CD14-positive monocyte (primary cell): ENCODE measurements at regions not wholly inside any gene's neighbourhood (a gene's known extent, or its start where the extent isn't known, plus 50 kb on each side); places are given as distances from the start of the nearest gene placed in this dataset.

ENCODE experiments used
- DNase-seq, 3 donors: peaks; one replicate each; pipeline ENCODE4 v3.0.0-alpha.2; 2011 to 2022
- H2AFZ ChIP-seq: 2 replicates; pipeline ENCODE4 v1.6.0; 2012; ENCODE audit warnings: mild to moderate bottlenecking, low read depth, low read length, inconsistent platforms; ENCODE audit not compliant: insufficient read depth, poor library complexity, severe bottlenecking
- H3K27ac ChIP-seq, 2 donors: 1 replicate in 1 of 2; 2 replicates in 1 of 2; pipeline ENCODE4 v1.5.1; 2012 to 2013; ENCODE audit warnings: low read length in 2 of 2, control low read depth in 1 of 2, inconsistent platforms in 1 of 2, low read depth in 1 of 2, mild to moderate bottlenecking in 1 of 2
- H3K27me3 ChIP-seq, 2 donors: one replicate each; pipeline versions ENCODE4 v1.6.0 to v1.6.1; 2011 to 2013; ENCODE audit warnings: low read length in 2 of 2; ENCODE audit not compliant: control insufficient read depth in 2 of 2, insufficient read depth in 2 of 2
- H3K36me3 ChIP-seq, 2 donors: replicated peaks in 1 of 2; 1 replicate in 1 of 2; 2 replicates in 1 of 2; pipeline versions ENCODE4 v1.5.1 to v1.6.1; 2012 to 2013; ENCODE audit warnings: low read length in 2 of 2, control low read depth in 1 of 2, inconsistent platforms in 1 of 2, mild to moderate bottlenecking in 1 of 2; ENCODE audit not compliant: insufficient read depth in 2 of 2, control insufficient read depth in 1 of 2
- H3K4me1 ChIP-seq, 2 donors: 1 replicate in 1 of 2; 2 replicates in 1 of 2; pipeline versions ENCODE4 v1.5.1 to v1.6.1; 2012 to 2013; ENCODE audit warnings: low read length in 2 of 2, control low read depth in 1 of 2, inconsistent platforms in 1 of 2, mild to moderate bottlenecking in 1 of 2, moderate library complexity in 1 of 2; ENCODE audit not compliant: insufficient read depth in 2 of 2, control insufficient read depth in 1 of 2
- H3K4me2 ChIP-seq: replicated peaks from 2 replicates; pipeline ENCODE3; 2012; ENCODE audit warnings: low read length, moderate library complexity, mild to moderate bottlenecking; ENCODE audit not compliant: poor library complexity, severe bottlenecking; ENCODE audit errors: extremely low read depth
- H3K4me3 ChIP-seq, 3 experiments: fragments of 200-600 bp in 1 of 3; sonication (generic) in 1 of 3; replicated peaks in 1 of 3; 1 replicate in 2 of 3; 2 replicates in 1 of 3; pipeline ENCODE4 v1.5.1; 2011 to 2013; ENCODE audit warnings: low read length in 3 of 3, mild to moderate bottlenecking in 3 of 3, control low read depth in 2 of 3, low read depth in 2 of 3, inconsistent platforms in 1 of 3, moderate library complexity in 1 of 3
- H3K79me2 ChIP-seq: 2 replicates; pipeline ENCODE4 v1.6.0; 2012; ENCODE audit warnings: mild to moderate bottlenecking, control low read depth, inconsistent platforms, low read length, moderate library complexity; ENCODE audit not compliant: insufficient read depth
- H3K9ac ChIP-seq: 2 replicates; pipeline ENCODE4 v1.6.0; 2017; ENCODE audit warnings: low read length, mild to moderate bottlenecking; ENCODE audit not compliant: insufficient read depth, poor library complexity, severe bottlenecking
- H3K9me3 ChIP-seq, 2 donors: replicated peaks in 1 of 2; 1 replicate in 1 of 2; 2 replicates in 1 of 2; pipeline versions ENCODE4 v1.5.1 to v1.6.1; 2012 to 2013; ENCODE audit warnings: low read length in 2 of 2, control low read depth in 1 of 2; ENCODE audit not compliant: control insufficient read depth in 1 of 2, insufficient read depth in 1 of 2
- H4K20me1 ChIP-seq: 2 replicates; pipeline ENCODE4 v1.6.0; 2012; ENCODE audit warnings: mild to moderate bottlenecking, low read length, control low read depth, moderate library complexity; ENCODE audit not compliant: insufficient read depth
- H3K27ac Mint-ChIP-seq, 7 donors: one replicate each; pipeline ENCODE4 v1.8.0; 2020; ENCODE audit warnings: mild to moderate bottlenecking in 7 of 7, mixed read lengths in 7 of 7, moderate library complexity in 6 of 7, inconsistent platforms in 2 of 7
- H3K27me3 Mint-ChIP-seq, 3 donors: one replicate each; pipeline ENCODE4 v1.8.0; 2021 to 2022; ENCODE audit warnings: low read depth in 3 of 3, mild to moderate bottlenecking in 3 of 3, mixed read lengths in 3 of 3, moderate library complexity in 3 of 3, inconsistent platforms in 1 of 3
- H3K36me3 Mint-ChIP-seq, 2 donors: one replicate each; pipeline ENCODE4 v1.8.0; 2020; ENCODE audit warnings: mixed read lengths in 2 of 2, inconsistent platforms in 1 of 2, mild to moderate bottlenecking in 1 of 2
- H3K4me1 Mint-ChIP-seq: one replicate; pipeline ENCODE4 v1.8.0; 2020; ENCODE audit warnings: mild to moderate bottlenecking, mixed read lengths
- H3K4me3 Mint-ChIP-seq, 2 donors: one replicate each; pipeline ENCODE4 v1.8.0; 2020; ENCODE audit warnings: mild to moderate bottlenecking in 2 of 2, mixed read lengths in 2 of 2, moderate library complexity in 1 of 2
- H3K9me3 Mint-ChIP-seq, 7 donors: one replicate each; pipeline ENCODE4 v1.8.0; 2020 to 2022; ENCODE audit warnings: mixed read lengths in 7 of 7, mild to moderate bottlenecking in 6 of 7, moderate library complexity in 6 of 7, inconsistent platforms in 2 of 7
- WGBS: methylation state at CpG from one replicate; pipeline ENCODE4 v1.1.5; 2013; ENCODE audit warnings: missing lambda C conversion rate; ENCODE audit not compliant: insufficient coverage; 5-methylcytosine and 5-hydroxymethylcytosine counted together
- intact Hi-C, 2 donors: fragments of 100-400 bp; cut with micrococcal nuclease; formaldehyde crosslinking; loops; one replicate each; pipeline versions ENCODE4 v1.15.0 to v1.15.1; 2023
- TF ChIP-seq, protein P1 (sequence below): fragments of 200-600 bp; IDR thresholded peaks from one replicate; pipeline ENCODE4 v1.8.0; 2022; ENCODE audit warnings: antibody characterized with exemption, mild to moderate bottlenecking

DNA sequence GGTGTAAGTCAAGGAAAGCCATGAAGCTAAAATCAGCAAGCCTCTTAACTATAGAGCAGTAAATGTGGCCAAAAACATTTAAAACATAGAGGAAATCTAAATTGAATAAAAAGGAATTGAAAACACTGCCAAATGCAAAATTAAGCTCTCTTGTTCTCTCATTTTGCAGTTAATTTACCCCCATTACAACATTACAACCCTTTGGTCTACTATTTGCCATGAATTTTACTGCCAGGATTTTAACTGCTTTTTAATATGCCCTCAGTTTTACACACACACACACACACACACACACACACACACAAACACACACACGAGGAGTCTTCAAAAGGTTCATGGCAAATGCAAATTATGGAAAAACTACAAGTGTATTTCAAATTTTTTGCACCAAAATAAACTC is 91.4 kb upstream of the ACO1 start:
- Histone ChIP-seq H3K9ac (no peak overlapping the region), H3K27me3 (no peaks in the 10 kb centered on the region), H2AFZ (no peak overlapping the region), H3K4me3 (no peak overlapping the region), H3K27ac (no peak overlapping the region), H3K4me2 (no peak overlapping the region), H3K79me2 (no peaks in the 10 kb centered on the region), H4K20me1 (no peaks in the 10 kb centered on the region), H3K9me3 (peaks cover 0 to 12% of the 10 kb centered on the region in 2 donors), H3K4me1 (no peaks in the 10 kb centered on the region), H3K36me3 (no peaks in the 10 kb centered on the region)
- Mint-ChIP-seq H3K36me3 (no peaks in the 10 kb centered on the region), H3K9me3 (peaks cover 0 to 9% (median 5%) of the 10 kb centered on the region in 7 donors), H3K27ac (peak overlapping the region in 1 of 7 donors; percentile 18), H3K4me3 (no peak overlapping the region), H3K27me3 (peaks cover 0 to 3% (median 2%) of the 10 kb centered on the region in 3 donors), H3K4me1 (no peaks in the 10 kb centered on the region)
- DNase-seq: no peak
- TF ChIP-seq, protein P1, sequence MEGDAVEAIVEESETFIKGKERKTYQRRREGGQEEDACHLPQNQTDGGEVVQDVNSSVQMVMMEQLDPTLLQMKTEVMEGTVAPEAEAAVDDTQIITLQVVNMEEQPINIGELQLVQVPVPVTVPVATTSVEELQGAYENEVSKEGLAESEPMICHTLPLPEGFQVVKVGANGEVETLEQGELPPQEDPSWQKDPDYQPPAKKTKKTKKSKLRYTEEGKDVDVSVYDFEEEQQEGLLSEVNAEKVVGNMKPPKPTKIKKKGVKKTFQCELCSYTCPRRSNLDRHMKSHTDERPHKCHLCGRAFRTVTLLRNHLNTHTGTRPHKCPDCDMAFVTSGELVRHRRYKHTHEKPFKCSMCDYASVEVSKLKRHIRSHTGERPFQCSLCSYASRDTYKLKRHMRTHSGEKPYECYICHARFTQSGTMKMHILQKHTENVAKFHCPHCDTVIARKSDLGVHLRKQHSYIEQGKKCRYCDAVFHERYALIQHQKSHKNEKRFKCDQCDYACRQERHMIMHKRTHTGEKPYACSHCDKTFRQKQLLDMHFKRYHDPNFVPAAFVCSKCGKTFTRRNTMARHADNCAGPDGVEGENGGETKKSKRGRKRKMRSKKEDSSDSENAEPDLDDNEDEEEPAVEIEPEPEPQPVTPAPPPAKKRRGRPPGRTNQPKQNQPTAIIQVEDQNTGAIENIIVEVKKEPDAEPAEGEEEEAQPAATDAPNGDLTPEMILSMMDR: no peak
- WGBS: no CpG with 5 or more reads among the region's 1 CpG
- intact Hi-C loops: no loop called here

DNA sequence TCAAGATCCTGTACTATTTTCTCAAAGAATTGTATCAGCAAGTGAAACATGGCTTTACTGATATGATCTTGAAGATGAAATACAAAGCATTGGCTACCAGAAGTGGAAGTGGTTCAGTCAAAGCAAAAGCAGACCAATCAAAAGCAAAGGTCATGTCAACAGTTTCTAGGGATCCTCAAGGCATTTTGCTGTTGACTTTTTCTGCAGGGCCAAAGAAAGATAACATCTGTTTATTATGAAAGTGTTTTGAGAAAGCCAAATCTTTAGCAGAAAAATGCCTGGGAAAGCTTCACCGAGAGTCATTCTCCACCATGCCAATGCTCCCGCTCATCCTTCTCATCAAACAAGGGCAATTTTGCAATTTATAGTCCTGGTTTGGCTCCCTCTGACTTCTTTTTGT is 90.3 kb upstream of the ACO1 start:
- Mint-ChIP-seq H3K36me3 (no peaks in the 10 kb centered on the region), H3K4me1 (no peaks in the 10 kb centered on the region), H3K9me3 (peaks cover 0 to 9% (median 5%) of the 10 kb centered on the region in 7 donors), H3K4me3 (no peak overlapping the region), H3K27me3 (peaks cover 0 to 3% (median 2%) of the 10 kb centered on the region in 3 donors), H3K27ac (no peak overlapping the region)
- no peak overlapping the region for H2AFZ ChIP-seq
- peaks cover 0 to 12% of the 10 kb centered on the region in 2 donors for H3K9me3 ChIP-seq
- H3K4me1 ChIP-seq: no peaks in the 10 kb centered on the region
- intact Hi-C loops: no loop called here
- WGBS: 94% methylated on average over 2 of the region's 2 CpGs
- TF ChIP-seq, protein P1: no peak
- no peak overlapping the region for H3K27ac ChIP-seq
- no peak for DNase-seq
- H3K4me2 ChIP-seq: no peak overlapping the region
- H3K9ac ChIP-seq: no peak overlapping the region
- no peaks in the 10 kb centered on the region for H3K36me3 ChIP-seq
- H4K20me1 ChIP-seq: no peaks in the 10 kb centered on the region
- H3K27me3 ChIP-seq: no peaks in the 10 kb centered on the region
- no peak overlapping the region for H3K4me3 ChIP-seq
- no peaks in the 10 kb centered on the region for H3K79me2 ChIP-seq
